Forelimb muscle (tissue), 1 donor: ENCODE measurements at regions not wholly inside any gene's neighbourhood (a gene's known extent, or its start where the extent isn't known, plus 50 kb on each side); places are given as distances from the start of the nearest gene placed in this dataset.

ENCODE experiments used
- DNase-seq: peaks from one replicate; pipeline ENCODE4 v3.0.0-alpha.2; 2013; ENCODE audit warnings: low read depth

- no peak for DNase-seq
Observed at GRCh38 chr17:10976401-10976800, 138.5 kb upstream of the PIRT start.

DNA sequence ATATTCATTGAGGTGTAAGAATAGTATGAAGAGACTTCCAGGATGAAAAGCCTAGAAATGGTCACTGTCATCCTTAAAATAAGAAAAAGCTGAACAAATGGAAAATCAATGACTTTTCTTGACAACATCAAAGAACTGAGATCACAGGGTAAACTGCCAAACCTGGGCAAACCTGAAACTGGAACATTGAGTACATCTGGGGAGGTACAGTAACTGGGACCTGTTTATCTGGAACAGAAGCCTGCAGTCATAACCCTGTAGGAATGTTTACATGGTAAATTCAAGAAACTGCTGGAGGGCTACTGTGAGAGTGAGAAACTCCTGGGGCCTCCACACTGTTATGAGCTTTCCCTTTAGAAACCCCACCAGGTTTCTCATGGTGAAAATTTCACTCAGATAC, 130.1 kb upstream of the PIRT start:
- DNase-seq: no peak

DNA sequence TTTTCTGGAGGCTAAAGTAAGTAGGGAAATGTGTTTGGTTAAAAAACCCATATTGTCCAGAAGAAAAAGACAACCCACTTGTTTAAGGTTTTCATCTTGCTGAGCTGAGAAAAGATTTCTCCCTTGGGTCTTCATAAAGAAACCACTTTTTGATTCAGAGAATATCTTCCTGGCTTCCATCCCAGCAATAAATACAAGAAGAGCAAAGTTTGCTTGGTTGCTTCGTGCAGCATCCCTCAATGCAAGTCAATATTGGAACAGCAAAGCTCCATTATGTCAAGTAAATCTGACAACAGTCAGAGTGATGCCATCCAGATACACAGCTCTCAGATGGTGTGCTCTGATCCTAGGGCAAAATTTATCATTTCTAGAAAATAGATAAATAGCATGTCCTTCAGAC, 118.9 kb upstream of the PIRT start:
- DNase-seq: no peak

DNA sequence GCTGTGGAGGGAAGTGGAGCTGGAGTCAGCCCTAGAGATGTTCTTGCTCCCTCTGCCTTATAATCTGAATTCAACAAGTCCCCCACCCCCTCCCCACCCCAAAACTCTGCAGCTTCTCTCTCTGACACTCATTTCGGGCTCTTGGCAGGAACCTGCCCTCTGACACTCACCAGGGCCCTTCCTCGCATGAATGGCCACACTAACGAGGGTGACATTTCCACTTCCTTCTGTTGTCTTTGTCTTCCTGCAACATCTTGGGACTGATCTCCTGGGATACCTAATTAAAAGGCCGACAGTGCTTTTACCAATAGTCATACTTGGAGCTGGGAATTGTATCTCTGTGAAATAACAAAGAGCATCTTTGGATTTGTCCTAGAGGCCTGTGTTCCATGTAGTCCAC, 106.9 kb upstream of the PIRT start:
- DNase-seq: no peak

DNA sequence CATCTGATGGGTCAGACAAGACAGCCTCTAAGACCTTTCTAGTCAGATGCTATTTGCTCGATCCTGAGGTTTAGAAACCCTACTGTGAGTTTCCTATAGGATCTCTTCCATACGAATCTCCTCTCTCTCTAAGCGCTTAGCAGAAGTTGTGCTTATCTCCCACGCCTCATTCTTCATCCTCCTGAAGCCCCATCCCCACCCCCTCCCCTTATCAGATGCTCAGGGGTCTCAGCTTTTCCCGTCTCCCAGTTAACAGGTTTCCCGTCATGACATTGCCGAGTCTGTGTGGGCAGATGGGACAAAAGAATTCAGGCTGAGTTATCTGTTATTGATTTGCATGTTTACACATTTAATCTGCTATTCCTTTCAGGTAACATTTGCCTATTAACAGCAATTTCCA, 99.0 kb upstream of the PIRT start:
- DNase-seq: no peak

GRCh38 chr17:10932938-10933337, 95.1 kb upstream of the PIRT start:
- DNase-seq: no peak

DNA sequence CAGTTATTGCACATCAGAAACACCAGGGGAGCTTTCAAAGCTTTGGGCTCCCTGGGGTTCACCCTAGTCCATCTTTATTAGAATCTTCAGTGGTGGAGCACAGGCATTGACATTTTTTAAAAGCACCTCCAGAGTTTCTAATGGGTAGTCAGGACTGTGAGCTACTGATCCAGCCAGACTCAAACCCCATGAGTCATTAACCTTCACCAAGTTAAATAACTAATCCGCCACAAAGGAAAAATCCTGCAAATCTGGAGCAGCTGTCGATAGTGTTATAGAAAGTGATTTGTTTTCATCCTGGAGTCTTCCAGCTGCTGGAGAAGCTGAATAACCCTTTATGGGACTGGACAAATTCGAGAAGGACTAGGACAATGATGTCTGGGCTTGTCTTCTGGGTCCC, 93.2 kb upstream of the PIRT start:
- no peak for DNase-seq

GRCh38 chr17:10927712-10928111, 89.8 kb upstream of the PIRT start:
- no peak for DNase-seq

- no peak for DNase-seq
Observed at GRCh38 chr17:10920558-10921108, 82.7 kb upstream of the PIRT start.

DNA sequence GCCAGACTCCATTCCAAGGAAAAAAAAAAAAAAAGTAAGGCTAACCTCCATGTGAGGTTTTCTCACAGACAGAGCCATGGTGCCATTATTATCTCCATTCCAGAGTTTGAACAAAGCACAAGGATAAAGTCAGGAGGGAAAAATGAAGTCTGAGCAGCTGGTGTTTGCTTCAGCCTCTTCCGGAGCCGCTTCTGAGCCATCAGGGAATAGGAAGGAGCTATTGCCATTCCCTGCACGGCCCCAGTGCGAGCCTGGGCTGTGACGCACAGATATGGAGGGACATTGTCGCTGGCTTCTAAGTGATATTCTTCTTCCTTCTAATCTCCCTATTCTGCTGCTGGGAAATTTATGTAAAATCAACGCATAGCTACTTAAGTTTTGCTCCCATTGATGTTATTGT, 69.5 kb upstream of the PIRT start:
- DNase-seq: no peak

- no peak for DNase-seq
Observed at GRCh38 chr17:10899281-10899680, 61.4 kb upstream of the PIRT start.

GRCh38 chr17:10894220-10894619, 56.3 kb upstream of the PIRT start:
- no peak for DNase-seq

GRCh38 chr17:10888858-10889257, 51.0 kb upstream of the PIRT start:
- no peak for DNase-seq
